WTC11 (cell line): ENCODE measurements at regions not wholly inside any gene's neighbourhood (a gene's known extent, or its start where the extent isn't known, plus 50 kb on each side); places are given as distances from the start of the nearest gene placed in this dataset.

ENCODE experiments used
- ATAC-seq: fragments of 200-7000 bp; cut with Tn5 transposase; 2 replicates; pipeline ENCODE4 v1.10.0; 2021; ENCODE audit warnings: mild to moderate bottlenecking, moderate library complexity
- CTCF ChIA-PET: fragments of 300-600 bp; sonication (Branson Sonifier 250); formaldehyde crosslinking; loops from one replicate; lab custom pipeline; 2021; ENCODE audit warnings: antibody characterized with exemption; lab: Charles Lee
- POLR2A ChIA-PET: fragments of 350-600 bp; sonication (Branson Sonifier 250); formaldehyde crosslinking; loops from one replicate; lab custom pipeline; 2021; ENCODE audit warnings: antibody characterized with exemption; lab: Charles Lee
- DNase-seq: peaks from one replicate; pipeline ENCODE4 v3.0.0; 2021; ENCODE audit warnings: low spot score
- H3K27ac Mint-ChIP-seq: 2 replicates; pipeline ENCODE4 v1.8.0; 2021; ENCODE audit warnings: mixed read lengths
- H3K27me3 Mint-ChIP-seq: 2 replicates; pipeline ENCODE4 v1.8.0; 2021; ENCODE audit warnings: low read depth, mild to moderate bottlenecking, moderate library complexity, mixed read lengths
- H3K36me3 Mint-ChIP-seq: 2 replicates; pipeline ENCODE4 v1.8.0; 2021; ENCODE audit warnings: mixed read lengths
- H3K4me1 Mint-ChIP-seq: 2 replicates; pipeline ENCODE4 v1.8.0; 2022; ENCODE audit warnings: mixed read lengths
- H3K4me3 Mint-ChIP-seq: 2 replicates; pipeline ENCODE4 v1.8.0; 2021; ENCODE audit warnings: mild to moderate bottlenecking, moderate library complexity, mixed read lengths
- H3K9me3 Mint-ChIP-seq: 2 replicates; pipeline ENCODE4 v1.8.0; 2021; ENCODE audit warnings: mixed read lengths
- CTCF ChIP-seq: fragments of 200-600 bp; IDR thresholded peaks from 2 replicates; pipeline ENCODE4 v1.8.0; 2022; ENCODE audit warnings: antibody characterized with exemption
- E2F4 ChIP-seq: sonication (generic); formaldehyde crosslinking; IDR thresholded peaks from 2 replicates; pipeline ENCODE4 v1.8.1; 2022; ENCODE audit warnings: low read depth, mild to moderate bottlenecking, moderate library complexity, missing genetic modification reagents, borderline replicate concordance
- E2F5 ChIP-seq: sonication (generic); formaldehyde crosslinking; IDR thresholded peaks from 2 replicates; pipeline ENCODE4 v1.8.1; 2022; ENCODE audit warnings: mild to moderate bottlenecking, moderate library complexity, missing genetic modification reagents
- EMX1 ChIP-seq: fragments of 250-450 bp; sonication (Bioruptor Pico); IDR thresholded peaks from 2 replicates; pipeline ENCODE4 v1.8.0; 2021; ENCODE audit warnings: mild to moderate bottlenecking
- ERG ChIP-seq: fragments of 250-450 bp; sonication (Bioruptor Pico); IDR thresholded peaks from 2 replicates; pipeline ENCODE4 v1.8.0; 2021; ENCODE audit warnings: mild to moderate bottlenecking
- FOXJ3 ChIP-seq: sonication (generic); formaldehyde crosslinking; IDR thresholded peaks from 2 replicates; pipeline ENCODE4 v1.9.0; 2021; ENCODE audit warnings: missing genetic modification reagents, mild to moderate bottlenecking, borderline replicate concordance
- MLX ChIP-seq: sonication (generic); formaldehyde crosslinking; IDR thresholded peaks from 2 replicates; pipeline ENCODE4 v1.8.1; 2023; ENCODE audit warnings: mild to moderate bottlenecking, missing genetic modification reagents, moderate library complexity
- MXD4 ChIP-seq: fragments of 250-450 bp; sonication (Bioruptor Pico); IDR thresholded peaks from 2 replicates; pipeline ENCODE4 v1.8.0; 2021; ENCODE audit warnings: mild to moderate bottlenecking, moderate library complexity, borderline replicate concordance
- NFE2L1 ChIP-seq: sonication (generic); formaldehyde crosslinking; IDR thresholded peaks from 2 replicates; pipeline ENCODE4 v1.8.1; 2023; ENCODE audit warnings: missing genetic modification reagents
- NR3C1 ChIP-seq: sonication (generic); formaldehyde crosslinking; conservative IDR thresholded peaks from 2 replicates; pipeline ENCODE4 v1.8.1; 2023; ENCODE audit warnings: low read depth, mild to moderate bottlenecking, missing genetic modification reagents
- PRDM15 ChIP-seq: sonication (generic); formaldehyde crosslinking; IDR thresholded peaks from 2 replicates; pipeline ENCODE4 v1.8.0; 2022; ENCODE audit warnings: missing genetic modification reagents
- SMAD4 ChIP-seq: sonication (generic); formaldehyde crosslinking; IDR thresholded peaks from 2 replicates; pipeline ENCODE4 v1.8.0; 2022; ENCODE audit warnings: mild to moderate bottlenecking, missing genetic modification reagents
- SP1 ChIP-seq: sonication (generic); formaldehyde crosslinking; conservative IDR thresholded peaks from 2 replicates; pipeline ENCODE4 v1.8.1; 2022; ENCODE audit warnings: missing genetic modification reagents
- ZNF263 ChIP-seq: sonication (generic); formaldehyde crosslinking; IDR thresholded peaks from 2 replicates; pipeline ENCODE4 v1.8.1; 2022; ENCODE audit warnings: low read depth, mild to moderate bottlenecking, moderate library complexity, missing genetic modification reagents
- ZNF317 ChIP-seq: sonication (generic); formaldehyde crosslinking; IDR thresholded peaks from 2 replicates; pipeline ENCODE4 v1.8.1; 2023; ENCODE audit warnings: low read depth, mild to moderate bottlenecking, moderate library complexity, missing genetic modification reagents, borderline replicate concordance
- ZNF532 ChIP-seq: fragments of 250-450 bp; sonication (Bioruptor Pico); IDR thresholded peaks from 2 replicates; pipeline ENCODE4 v1.9.0; 2021; ENCODE audit warnings: mild to moderate bottlenecking, borderline replicate concordance

- DNase-seq (no peak), ATAC-seq (no peak)
- Mint-ChIP-seq H3K4me3 (no peak overlapping the region), H3K27ac (no peak overlapping the region), H3K9me3 (peaks cover 19% of the 10 kb centered on the region; the same call in 1 of the 2 replicates), H3K4me1 (no peaks in the 10 kb centered on the region), H3K27me3 (no peaks in the 10 kb centered on the region), H3K36me3 (no peaks in the 10 kb centered on the region)
- CTCF ChIA-PET = interaction anchor here (1.1 kb wide), 1 partner anchor 526 kb away, joined by 3 read pairs; no protein-coding TSS in a partner anchor
- TF ChIP-seq ZNF263 (CRISPR knock-in tag) (no peak), SP1 (CRISPR knock-in tag) (no peak), ZNF317 (no peak), SMAD4 (CRISPR knock-in tag) (no peak), ERG (CRISPR knock-in tag) (no peak), NR3C1 (CRISPR knock-in tag) (no peak), NFE2L1 (CRISPR knock-in tag) (no peak), ZNF532 (CRISPR knock-in tag) (no peak), FOXJ3 (no peak), MXD4 (CRISPR knock-in tag) (no peak), MLX (CRISPR knock-in tag) (no peak), E2F5 (CRISPR knock-in tag) (no peak), E2F4 (CRISPR knock-in tag) (no peak), CTCF (no peak)
- POLR2A ChIA-PET = no interaction called here
Measured at GRCh38 chr11:21625982-21626381, 566.9 kb upstream of the ANO5 start.

GRCh38 chr11:21628641-21629040 lies 564.2 kb upstream of the ANO5 start:
- Mint-ChIP-seq H3K4me1 (no peaks in the 10 kb centered on the region), H3K36me3 (no peaks in the 10 kb centered on the region), H3K27me3 (no peaks in the 10 kb centered on the region), H3K9me3 (peaks cover 19% of the 10 kb centered on the region; the same call in 1 of the 2 replicates), H3K27ac (no peak overlapping the region), H3K4me3 (no peak overlapping the region)
- POLR2A ChIA-PET = no interaction called here
- no peak for TF ChIP-seq EMX1 (CRISPR knock-in tag)
- no peak for TF ChIP-seq PRDM15
- no peak for TF ChIP-seq SMAD4 (CRISPR knock-in tag)
- TF ChIP-seq, all 79 proteins: peak for 0
- no peak for ATAC-seq
- DNase-seq = no peak
- CTCF ChIA-PET = no interaction called here
